ENCODE measurements at regions not wholly inside any gene's neighbourhood (a gene's known extent, or its start where the extent isn't known, plus 50 kb on each side); places are given as distances from the start of the nearest gene placed in this dataset.
A peak's percentile ranks its signal among the peaks of the same experiment; 100 is the strongest.

DNA sequence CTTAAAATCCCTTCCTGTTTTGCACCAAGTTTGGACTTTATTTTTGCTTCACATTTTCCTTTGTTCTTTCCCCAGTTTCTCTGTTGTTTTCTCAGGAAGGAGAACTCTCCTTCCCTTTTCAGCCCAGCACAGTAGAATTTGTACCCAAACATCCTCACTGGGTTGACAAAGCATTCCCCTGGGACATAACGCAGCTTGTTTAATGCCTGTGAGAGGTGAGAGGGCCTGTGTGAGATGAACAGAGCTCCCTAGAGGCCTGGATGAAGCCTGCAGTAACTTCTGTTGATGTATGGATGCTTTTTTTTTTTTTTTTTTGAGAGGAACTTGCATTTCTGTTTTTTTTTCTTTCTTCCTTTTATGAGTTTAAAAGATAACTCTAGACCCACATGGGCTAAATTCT lies 104.9 kb upstream of the SLC22A23 start:
- peak overlapping the region; percentile 85 for H3K27ac Mint-ChIP-seq (ENCODE audit: unreplicated experiment)
- DNase-seq (ENCODE audit: extremely low spot score, unreplicated experiment) = no peak
- no peaks in the 10 kb centered on the region for H3K9me3 Mint-ChIP-seq (ENCODE audit: unreplicated experiment)

DNA sequence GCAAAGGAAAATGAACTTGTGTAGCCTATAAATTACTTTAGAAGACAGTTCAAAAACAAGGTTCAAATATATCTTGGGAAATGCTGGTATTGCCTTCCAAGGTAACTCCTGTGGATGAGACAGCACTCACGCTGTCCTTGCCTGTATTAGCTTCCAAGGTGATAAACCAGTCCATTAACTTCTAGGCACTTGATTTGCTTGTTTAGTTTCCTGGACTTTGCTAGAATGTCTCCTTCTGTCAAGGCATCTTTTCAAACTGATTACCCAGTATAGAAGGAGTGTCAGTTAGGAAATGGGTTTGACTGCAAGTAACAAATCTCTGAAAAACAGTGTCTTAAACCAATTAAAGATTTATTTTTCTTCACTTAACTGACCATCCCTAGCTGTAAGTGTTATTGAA lies 103.4 kb upstream of the SLC22A23 start:
- Mint-ChIP-seq H3K27me3 (ENCODE audit: unreplicated experiment) (no peaks in the 10 kb centered on the region), H3K27ac (ENCODE audit: unreplicated experiment) (no peak overlapping the region), H3K4me1 (ENCODE audit: unreplicated experiment) (peaks cover 11% of the 10 kb centered on the region), H3K9me3 (ENCODE audit: unreplicated experiment) (peaks cover 2% of the 10 kb centered on the region), H3K36me3 (ENCODE audit: unreplicated experiment) (no peaks in the 10 kb centered on the region), H3K4me3 (ENCODE audit: unreplicated experiment) (no peak overlapping the region)
- DNase-seq (ENCODE audit: extremely low spot score, unreplicated experiment) = no peak
- TF ChIP-seq, protein P1, sequence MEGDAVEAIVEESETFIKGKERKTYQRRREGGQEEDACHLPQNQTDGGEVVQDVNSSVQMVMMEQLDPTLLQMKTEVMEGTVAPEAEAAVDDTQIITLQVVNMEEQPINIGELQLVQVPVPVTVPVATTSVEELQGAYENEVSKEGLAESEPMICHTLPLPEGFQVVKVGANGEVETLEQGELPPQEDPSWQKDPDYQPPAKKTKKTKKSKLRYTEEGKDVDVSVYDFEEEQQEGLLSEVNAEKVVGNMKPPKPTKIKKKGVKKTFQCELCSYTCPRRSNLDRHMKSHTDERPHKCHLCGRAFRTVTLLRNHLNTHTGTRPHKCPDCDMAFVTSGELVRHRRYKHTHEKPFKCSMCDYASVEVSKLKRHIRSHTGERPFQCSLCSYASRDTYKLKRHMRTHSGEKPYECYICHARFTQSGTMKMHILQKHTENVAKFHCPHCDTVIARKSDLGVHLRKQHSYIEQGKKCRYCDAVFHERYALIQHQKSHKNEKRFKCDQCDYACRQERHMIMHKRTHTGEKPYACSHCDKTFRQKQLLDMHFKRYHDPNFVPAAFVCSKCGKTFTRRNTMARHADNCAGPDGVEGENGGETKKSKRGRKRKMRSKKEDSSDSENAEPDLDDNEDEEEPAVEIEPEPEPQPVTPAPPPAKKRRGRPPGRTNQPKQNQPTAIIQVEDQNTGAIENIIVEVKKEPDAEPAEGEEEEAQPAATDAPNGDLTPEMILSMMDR (IDR thresholded peaks at IDR 0.05) = no peak

More for the DNA sequence above, 104.9 kb upstream of the SLC22A23 start:
- TF ChIP-seq, protein P1 (IDR thresholded peaks at IDR 0.05) = peak; percentile 16
- no peaks in the 10 kb centered on the region for H3K27me3 Mint-ChIP-seq (ENCODE audit: unreplicated experiment)
- no peak overlapping the region for H3K4me3 Mint-ChIP-seq (ENCODE audit: unreplicated experiment)
- no peaks in the 10 kb centered on the region for H3K36me3 Mint-ChIP-seq (ENCODE audit: unreplicated experiment)
- peaks cover 11% of the 10 kb centered on the region for H3K4me1 Mint-ChIP-seq (ENCODE audit: unreplicated experiment)

DNA sequence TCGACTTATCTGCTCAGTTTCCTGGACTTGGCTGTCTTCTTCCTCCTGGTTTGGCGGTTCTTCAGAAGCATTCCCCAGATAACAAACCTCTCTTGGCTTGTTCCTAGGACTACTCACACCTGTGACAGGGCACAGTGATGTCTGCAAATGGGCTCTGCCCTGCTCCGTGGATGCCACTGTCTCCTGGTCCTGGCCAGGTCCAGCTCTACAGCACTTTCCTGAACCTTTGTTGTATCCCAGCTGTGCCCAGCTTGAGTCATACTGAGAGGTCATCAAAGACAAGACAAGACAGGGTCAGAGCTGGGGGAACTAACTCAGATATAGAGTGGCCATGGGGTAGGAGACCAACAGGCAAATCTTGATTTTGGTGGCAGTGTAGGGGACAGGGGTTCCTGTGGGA lies 102.7 kb upstream of the SLC22A23 start:
- Mint-ChIP-seq H3K9me3 (ENCODE audit: unreplicated experiment) (peaks cover 4% of the 10 kb centered on the region), H3K4me1 (ENCODE audit: unreplicated experiment) (peaks cover 11% of the 10 kb centered on the region), H3K27ac (ENCODE audit: unreplicated experiment) (no peak overlapping the region), H3K4me3 (ENCODE audit: unreplicated experiment) (no peak overlapping the region), H3K36me3 (ENCODE audit: unreplicated experiment) (no peaks in the 10 kb centered on the region), H3K27me3 (ENCODE audit: unreplicated experiment) (no peaks in the 10 kb centered on the region)
- TF ChIP-seq, protein P1 (IDR thresholded peaks at IDR 0.05) = no peak
- DNase-seq (ENCODE audit: extremely low spot score, unreplicated experiment) = peak; percentile 15

DNA sequence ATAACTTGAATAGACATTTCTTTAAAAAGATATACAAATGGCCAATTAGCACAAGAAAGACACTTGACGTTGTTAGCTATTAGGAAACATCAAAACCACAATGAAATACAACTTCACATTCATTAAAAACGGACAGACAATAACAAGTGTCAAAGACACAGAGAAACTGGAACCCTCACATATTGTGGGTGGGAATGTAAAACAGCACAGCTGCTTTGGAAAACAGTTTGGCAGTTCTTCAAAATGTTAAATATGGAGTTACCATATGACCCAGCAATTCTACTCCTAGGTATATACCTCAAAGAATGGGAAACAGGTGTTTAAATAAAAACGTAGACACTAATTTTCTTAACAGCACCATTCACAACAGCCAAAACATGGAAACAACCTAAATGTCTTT lies 100.5 kb upstream of the SLC22A23 start:
- H3K4me3 Mint-ChIP-seq (ENCODE audit: unreplicated experiment) = no peak overlapping the region
- peaks cover 8% of the 10 kb centered on the region for H3K9me3 Mint-ChIP-seq (ENCODE audit: unreplicated experiment)
- no peak for DNase-seq (ENCODE audit: extremely low spot score, unreplicated experiment)
- TF ChIP-seq, protein P1 (IDR thresholded peaks at IDR 0.05) = no peak
- H3K27ac Mint-ChIP-seq (ENCODE audit: unreplicated experiment) = no peak overlapping the region
- peaks cover 2% of the 10 kb centered on the region for H3K36me3 Mint-ChIP-seq (ENCODE audit: unreplicated experiment)
- peaks cover 11% of the 10 kb centered on the region for H3K4me1 Mint-ChIP-seq (ENCODE audit: unreplicated experiment)
- H3K27me3 Mint-ChIP-seq (ENCODE audit: unreplicated experiment) = peaks cover 3% of the 10 kb centered on the region

DNA sequence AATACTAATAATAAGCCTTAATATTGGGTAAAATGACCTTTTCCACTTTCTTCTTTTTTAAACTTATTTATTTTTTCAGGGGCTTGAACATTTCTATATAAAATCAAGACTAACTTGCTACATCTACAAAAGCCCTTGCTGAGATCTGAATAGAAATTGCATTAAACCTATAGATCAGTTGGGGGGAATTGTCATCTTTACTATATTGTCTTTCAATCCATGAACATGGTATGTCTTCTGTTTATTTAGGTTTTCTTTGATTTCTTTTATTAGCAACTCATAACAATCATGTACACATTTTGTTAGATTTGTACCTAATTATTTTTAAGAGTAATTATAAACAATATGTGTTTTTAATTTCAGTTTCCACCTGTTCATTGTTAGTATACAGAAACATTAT lies 96.4 kb upstream of the SLC22A23 start:
- H3K27ac Mint-ChIP-seq (ENCODE audit: unreplicated experiment) = no peak overlapping the region
- DNase-seq (ENCODE audit: extremely low spot score, unreplicated experiment) = no peak
- H3K4me3 Mint-ChIP-seq (ENCODE audit: unreplicated experiment) = no peak overlapping the region
- H3K27me3 Mint-ChIP-seq (ENCODE audit: unreplicated experiment) = peaks cover 3% of the 10 kb centered on the region
- TF ChIP-seq, protein P1 (IDR thresholded peaks at IDR 0.05) = no peak
- H3K9me3 Mint-ChIP-seq (ENCODE audit: unreplicated experiment) = peaks cover 29% of the 10 kb centered on the region
- no peaks in the 10 kb centered on the region for H3K4me1 Mint-ChIP-seq (ENCODE audit: unreplicated experiment)
- peaks cover 6% of the 10 kb centered on the region for H3K36me3 Mint-ChIP-seq (ENCODE audit: unreplicated experiment)
